DMS79 (cell line): ENCODE measurements at regions not wholly inside any gene's neighbourhood (a gene's known extent, or its start where the extent isn't known, plus 50 kb on each side); places are given as distances from the start of the nearest gene placed in this dataset.
"Not testable (repeated sequence)": the region's sequence is repeated elsewhere in the genome, so short reads cannot be mapped to it uniquely, and the experiment has no call there.

ENCODE experiments used
- DNase-seq: peaks from one replicate; lab custom pipeline; 2025; lab: John Stamatoyannopoulos, UW

DNA sequence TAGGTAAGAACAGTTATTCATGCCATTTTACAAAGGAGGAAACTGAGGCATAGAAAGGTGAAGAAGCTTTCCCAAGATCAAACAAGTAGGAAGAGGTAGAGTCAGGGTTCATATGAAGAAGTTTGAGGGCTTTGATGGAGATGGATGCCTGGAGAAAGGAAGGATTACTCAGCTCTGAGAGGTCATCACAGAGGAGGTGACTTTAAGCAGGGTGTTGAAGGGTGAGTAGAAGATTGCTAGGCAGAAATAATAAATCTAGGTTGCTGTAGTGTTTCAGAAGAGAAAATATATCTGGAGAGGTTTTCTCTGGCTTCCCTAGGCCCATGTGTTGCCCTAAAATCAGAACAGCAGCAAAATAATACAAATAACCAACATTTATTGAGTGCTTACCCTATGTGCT is 196.3 kb downstream of the PALM2AKAP2 start:
- no peak for DNase-seq

DNA sequence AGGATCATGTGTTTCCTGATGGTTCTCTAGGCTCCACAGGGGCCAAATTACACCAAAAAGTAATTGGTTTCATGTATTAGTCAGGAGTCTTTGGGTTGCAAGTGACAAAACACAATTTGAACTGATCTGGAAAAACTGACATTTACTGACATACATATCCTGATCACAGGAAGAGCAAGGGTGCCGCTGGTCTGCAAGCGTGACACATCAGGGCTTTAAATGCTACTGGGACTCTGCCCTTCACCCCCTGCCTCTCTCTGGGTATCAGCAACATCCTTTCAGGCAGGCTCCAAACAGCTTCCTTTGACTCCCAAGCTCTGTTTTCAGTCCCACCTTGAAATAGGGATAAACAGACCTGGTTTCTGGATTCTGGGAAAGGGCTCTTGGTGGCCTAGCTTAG is 197.5 kb downstream of the PALM2AKAP2 start:
- no peak for DNase-seq

DNA sequence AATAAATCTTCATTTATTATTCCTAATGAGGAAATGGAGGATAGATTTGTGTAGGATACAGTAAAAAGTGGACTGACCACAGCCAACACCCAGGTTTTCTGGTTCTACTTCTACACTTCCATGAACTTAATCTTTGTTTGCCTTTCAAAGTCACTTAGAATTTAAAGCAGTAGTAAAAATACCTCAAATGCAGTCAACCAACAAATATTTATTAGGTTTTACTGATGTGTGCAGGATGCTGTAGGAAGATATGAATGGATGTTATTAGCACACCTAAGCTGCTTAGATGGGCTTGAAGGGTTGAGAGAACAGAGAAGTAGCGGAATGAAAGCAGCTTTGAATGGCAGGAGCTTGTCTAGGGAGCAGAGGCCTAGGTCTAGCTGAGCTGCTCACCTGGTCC is 201.1 kb downstream of the PALM2AKAP2 start:
- no peak for DNase-seq

DNA sequence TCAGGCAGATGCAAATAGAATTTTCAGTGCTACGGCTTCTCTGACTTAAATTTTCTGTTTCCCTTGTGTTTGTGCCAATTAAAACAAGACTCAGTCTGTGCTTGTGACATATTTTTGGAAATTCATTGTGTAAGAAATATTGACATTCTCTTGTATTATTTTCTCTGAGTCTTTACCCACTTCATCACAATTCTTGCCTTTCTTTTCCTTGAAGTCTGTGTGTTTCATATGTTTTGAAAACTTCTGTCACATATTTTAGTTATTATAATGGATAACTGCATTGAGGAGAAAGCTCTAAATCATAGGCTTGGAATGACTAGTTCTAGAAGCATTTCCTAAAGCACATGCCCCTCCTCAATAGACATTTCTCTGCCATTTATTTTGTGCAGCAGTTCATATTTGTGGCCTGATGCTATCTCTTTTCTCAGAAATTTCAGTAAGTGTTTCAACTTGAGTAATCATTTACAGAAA is 206.6 kb downstream of the PALM2AKAP2 start:
- DNase-seq, result no peak

DNA sequence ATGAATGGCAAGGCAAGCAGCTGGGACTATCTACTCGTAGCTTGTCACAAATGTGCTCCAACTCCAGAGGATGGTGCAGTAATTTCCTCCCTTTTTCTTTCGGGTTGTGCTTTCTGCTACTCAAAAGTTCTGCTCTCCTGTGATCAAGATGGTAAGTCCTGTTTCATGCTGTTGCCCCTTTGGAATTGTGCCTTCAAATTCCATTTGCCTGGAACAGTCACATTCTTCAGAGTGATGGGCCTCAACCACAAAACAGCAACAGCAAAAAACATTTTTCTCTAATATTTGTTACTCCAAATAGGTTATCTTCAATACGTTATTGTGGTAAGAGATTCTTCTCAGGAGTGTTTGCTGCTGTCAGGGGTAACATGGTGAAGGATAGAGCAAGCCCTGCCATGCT is 209.3 kb downstream of the PALM2AKAP2 start:
- DNase-seq, result no peak

DNA sequence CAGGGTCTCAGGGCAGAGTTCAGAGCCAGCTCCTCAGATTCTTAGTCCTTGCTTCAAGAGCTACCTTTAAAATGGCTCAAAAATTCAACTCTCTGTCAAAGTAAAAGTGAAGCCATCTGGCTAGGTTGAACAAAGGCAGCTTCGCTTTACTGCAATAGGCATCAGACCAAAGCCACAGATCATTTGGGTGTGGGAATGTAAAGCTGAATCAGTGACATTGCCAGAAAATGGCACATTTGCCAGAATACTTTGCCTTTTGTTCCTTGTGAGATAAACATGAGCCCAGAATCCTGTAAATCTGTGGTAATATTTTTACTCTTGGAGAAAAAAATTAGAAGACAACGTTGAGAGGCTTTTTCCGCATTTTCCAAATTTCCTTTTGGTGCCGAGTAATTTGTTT is 210.5 kb downstream of the PALM2AKAP2 start:
- DNase-seq, result no peak

DNA sequence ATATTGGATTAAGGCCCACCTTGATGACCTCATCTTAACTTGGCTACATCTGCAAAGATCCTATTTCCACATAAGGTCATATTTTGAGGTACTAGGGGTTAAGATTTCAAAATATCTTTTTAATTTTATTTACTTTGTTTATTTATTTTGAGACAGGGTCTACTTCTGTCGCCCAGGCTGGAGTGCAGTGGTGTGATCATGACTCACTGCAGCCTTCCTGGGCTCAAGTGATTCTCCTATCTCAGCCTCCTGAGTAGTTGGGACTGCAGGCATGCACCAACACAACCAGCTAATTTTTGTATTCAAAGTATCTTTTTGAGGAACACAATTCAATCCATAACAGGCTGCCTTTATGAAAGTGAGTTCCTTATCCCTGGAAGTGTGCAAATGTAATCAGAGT is 212.3 kb downstream of the PALM2AKAP2 start:
- no peak for DNase-seq

DNA sequence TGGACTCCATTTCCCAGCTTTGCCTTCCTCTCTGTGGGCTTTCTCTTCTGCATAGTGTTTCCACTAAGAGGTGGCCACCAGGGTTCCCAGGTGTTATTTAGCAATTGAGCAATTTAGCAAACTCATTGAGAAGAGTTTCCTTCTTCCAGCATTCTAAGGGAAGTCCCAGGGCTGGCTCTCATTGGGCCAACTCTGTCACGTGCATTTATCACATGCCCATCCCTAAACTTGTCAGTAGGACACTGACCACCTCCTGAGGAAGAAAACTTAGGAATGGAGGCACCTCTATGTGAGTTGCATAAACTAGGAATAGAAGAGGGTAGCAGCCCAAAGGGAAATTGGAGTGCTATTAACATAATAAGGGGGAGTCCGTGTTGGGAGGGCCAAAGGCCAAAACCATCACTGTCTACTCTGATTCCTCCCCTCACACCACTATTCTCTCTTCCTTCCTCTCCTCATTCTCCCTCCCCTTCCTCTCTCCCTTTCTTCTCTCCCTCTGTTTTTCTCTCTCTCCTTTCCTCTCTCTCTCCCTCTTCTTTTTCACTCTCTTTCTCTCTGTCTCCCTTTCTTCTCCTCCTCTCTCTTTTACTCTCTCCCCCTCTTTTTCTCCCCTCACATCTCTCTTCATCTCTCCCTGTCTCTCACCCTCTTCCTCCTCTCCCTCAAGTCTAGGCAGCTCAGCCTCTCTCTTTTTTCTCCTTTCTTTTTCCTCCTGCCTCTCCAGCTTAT is 213.4 kb downstream of the PALM2AKAP2 start:
- DNase-seq, result no peak

DNA sequence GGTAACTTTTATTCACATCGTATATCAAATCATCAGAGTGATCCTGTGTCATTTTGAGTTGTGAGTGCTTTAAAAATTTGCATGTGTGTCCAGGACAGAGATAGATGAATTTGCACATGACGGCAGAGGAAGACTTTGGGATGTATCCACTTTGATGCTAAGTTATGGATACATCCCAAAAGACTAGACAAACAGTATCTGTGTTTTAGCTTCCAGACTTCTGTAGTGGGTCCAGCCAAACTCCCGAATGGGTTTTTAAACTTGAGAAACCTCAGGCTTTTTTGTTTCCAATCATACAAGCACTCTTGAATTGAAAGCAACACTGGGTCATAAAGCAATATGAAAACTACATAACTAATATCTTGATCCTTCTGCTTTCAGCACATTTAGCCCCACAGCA is 213.8 kb downstream of the C9orf152 start:
- no peak for DNase-seq

DNA sequence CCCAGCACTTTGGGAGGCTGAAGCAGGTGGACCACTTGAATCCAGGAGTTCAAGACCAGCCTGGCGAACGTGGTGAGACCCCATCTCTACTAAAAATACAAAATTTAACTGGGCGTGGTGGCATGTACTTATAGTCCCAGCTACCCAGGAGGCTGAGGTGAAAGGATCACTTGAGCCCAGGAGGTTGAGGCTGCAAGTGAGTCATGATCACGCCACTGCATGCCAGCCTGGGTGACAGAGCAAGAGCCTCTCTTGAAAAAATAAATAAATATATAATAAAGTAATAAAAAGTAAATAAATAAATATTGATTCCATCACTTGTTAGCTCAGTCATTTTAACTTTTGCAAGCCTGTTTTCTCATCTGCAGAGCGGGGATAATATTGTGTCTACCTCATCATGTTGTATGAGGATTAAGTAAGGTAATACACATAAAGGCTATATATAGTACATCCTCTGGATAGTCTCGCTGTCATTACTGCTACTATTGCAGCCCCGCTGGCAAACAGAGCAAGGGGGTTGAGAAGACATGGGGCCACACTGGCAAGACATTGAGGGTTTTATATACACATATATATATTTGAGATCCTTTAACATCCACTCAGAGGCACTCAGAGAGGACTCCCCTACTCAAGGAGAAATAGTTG is 210.9 kb downstream of the C9orf152 start:
- no peak for DNase-seq

DNA sequence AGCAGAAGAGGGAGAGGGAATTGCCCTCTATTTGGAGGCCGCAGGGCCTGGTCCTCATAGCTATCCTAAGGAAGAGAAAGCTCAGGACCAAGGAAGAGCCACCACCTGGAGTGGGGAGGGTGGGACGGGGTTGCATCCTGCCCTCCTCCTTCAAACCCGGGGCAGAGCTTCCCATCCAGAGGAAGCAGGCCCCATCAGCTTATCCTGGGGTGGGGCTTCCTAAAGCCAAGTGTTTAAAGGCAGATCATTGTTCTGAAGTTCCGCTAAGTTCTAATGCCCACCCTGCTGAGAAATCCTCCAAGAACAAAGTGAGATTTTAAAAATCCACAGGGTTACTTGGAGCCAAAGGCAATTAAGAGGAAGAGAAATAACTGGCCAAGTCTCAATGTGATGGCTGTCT is 210.3 kb downstream of the C9orf152 start:
- DNase-seq, result no peak

DNA sequence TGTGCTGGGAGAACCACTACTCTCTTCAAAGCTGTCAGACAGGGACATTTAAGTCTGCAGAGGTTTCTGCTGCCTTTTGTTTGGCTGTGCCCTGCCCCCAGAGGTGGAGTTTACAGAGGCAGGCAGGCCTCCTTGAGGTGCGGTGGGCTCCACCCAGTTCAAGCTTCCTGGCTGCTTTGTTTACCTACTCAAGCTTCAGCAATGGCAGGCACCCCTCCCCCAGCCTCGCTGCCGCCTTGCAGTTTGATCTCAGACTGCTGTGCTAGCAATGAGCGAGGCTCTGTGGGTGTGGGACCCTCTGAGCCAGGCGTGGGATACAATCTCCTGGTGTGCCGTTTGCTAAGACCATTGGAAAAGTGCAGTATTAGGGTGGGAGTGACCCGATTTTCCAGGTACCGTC is 202.4 kb downstream of the C9orf152 start:
- DNase-seq, result not testable (repeated sequence)

DNA sequence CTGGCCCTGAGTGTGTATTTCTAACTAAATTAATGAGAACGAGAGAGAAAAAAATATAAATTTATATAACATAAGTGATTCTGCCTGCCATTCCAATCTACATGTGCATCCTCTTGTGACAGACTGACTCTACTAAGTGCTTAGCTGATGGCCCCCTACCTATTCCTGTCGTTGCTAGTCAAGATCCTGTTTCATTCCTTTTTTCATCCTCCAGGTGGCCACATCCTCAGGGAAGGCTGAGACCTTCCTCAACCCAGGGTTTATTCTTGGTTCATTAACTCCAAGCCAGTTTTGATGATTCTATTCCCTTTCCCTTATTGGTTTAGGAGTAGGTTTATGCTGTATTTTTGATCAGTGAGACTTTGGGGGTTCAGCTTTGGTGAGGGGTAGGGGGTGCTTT is 201.3 kb downstream of the C9orf152 start:
- no peak for DNase-seq

DNA sequence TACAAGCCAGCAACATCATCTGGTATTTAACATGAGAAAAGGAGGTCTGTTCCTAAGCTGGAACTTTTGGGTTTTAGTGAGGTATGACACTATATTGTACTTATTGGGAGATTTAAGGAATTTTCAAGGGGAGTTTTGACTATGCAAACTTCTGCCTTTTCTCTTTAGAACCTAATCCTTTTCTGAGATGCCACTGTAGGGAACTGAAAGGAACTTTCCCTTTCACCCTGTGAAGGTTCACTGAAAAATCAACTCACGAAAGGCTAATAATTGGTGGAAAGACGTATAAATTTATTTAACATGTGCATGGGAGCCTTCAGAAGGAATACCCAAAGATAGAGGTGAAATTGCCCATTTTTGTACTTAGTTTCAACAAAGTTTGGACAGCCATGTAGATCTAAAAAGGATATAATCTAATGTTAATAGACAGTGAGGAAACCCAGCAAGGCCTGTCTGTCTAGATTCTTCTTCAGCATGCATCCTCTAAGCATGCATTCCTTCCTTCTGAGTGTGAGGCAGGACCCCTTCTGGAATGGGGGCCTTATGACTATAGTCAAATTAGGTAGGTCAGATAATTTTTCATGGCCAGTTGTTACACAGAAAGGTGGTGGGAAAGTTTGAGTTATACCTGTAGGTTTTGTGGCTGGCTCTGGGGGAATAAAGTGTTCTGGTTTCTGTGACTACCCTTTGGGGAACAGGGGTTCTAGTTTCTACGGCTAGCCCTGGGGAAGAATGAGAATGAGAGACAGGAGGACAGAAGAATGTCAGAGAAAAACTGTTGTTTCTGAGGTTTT is 200.3 kb downstream of the C9orf152 start:
- no peak for DNase-seq

DNA sequence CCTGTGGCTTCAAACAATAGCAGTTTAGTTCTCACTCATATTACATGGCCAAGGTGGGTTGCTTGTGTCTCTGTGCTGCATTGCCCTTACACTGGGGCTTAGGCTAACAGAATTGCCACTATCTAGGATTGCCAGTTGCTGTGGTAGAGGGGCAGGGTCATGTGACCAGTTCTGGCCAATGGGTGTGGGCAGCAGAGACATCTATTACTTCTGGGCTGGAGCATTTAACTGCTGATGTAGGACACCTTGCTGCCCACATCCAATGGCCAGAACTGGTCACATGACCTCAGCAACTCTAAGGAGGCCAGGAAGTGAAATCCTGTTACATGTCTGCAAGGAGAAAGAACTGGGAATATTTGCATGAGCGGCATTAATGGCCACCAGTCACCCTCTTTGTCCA is 199.3 kb downstream of the C9orf152 start:
- no peak for DNase-seq

DNA sequence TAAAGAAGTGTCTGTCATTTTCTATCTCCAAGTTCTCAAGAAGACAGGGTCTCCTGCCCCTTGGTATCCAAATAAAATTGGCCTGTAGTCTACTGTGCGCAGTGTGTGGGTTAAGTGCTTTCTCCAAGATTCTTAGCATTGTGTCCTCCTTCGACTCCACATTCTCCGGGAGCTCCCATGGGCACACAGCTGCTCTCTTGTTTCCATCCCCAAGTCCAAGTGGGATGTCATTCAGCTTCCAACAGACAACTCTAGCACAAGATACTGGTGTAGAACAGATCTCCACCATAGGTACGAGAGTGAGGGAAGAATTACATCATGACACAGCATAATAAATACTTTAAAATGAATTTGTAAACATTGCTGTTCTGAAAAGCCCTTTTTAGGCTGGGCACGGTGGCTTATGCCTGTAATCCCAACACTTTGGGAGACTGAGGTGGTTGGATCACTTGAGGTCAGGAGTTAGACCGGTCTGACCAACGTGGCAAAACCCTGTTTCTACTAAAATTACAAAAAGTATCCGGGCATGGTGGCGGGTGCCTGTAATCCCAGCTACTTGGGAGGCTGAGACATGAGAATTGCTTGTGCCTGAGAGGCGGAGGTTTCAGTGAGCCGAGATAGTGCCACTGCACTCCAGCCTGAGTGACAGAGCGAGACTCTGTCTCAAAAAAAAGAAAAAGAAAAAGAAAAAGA is 196.2 kb downstream of the C9orf152 start:
- no peak for DNase-seq

DNA sequence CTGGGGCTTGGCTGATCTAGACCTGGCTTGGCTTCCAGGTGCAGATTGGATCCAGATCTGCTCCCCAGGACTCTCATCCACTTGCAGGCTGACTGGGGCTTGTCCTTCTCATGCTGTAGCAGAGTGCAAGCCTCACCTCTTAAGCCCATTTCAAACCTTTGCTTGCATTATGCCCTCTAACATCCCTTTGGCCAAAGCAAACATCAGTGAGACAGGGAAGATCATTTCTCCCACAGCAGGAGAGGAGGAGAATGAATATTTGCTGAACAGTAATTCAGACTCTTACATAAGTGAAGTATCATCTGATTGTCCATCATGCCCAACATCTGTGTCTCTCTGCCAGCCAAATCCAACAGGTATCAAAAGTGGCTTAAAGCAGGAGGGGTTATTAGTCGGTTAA is 194.9 kb downstream of the C9orf152 start:
- no peak for DNase-seq

DNA sequence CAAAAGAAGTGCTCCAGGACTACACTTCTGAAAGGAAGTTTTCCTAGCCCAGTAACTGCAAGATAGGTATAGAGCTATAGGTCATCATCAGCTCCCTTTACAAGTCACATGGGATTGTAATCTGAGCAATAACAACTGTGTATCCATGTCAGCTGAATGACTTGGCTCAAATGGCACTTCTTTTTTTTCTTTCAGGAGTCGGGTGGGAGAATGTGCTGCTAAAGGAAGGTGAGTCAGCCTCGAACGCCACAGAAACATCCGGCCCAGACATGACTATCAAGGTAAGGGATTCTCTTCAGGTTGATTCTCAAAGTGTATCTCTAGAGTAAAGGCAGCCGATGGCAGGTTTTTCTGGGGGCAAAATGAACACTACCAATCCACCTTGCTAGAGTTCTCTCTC is 192.2 kb downstream of the C9orf152 start:
- DNase-seq, result no peak

DNA sequence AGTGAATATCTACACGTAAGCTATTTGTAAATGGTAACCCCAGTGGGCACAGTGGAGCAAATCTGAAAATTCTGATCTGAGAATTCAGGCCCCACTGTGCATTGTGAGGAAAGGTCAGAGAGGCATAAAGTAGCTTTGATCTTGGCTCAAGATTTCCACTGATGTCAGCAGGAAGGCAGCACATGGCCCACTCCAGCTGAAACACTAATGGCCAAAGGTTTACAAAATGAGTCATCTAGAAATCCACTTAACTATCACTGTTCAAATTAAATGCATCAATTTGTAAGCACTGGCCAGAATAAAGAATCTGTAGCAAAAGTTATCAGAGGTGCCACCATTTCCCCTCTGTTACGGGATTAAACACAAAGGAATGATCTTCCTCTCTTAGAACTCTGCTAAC is 191.6 kb downstream of the C9orf152 start:
- no peak for DNase-seq

DNA sequence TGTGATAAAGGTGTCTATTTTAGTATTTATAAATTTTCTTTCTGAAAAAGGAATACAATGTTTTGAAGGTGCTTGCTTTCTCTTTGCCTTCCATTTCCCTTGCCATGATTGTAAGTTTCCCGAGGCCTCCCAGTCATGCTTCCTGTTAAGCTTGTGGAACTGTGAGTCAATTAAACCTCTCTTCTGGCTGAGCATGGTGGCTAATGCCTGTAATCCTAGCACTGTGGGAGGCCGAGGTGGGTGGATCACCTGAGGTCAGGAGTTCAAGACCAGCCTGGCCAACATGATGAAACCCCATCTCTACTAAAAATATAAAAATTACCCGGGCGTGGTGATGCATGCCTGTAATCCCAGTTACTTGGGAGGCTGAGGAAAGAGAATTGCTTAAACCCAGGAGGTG is 187.7 kb downstream of the C9orf152 start:
- DNase-seq, result not testable (repeated sequence)

DNA sequence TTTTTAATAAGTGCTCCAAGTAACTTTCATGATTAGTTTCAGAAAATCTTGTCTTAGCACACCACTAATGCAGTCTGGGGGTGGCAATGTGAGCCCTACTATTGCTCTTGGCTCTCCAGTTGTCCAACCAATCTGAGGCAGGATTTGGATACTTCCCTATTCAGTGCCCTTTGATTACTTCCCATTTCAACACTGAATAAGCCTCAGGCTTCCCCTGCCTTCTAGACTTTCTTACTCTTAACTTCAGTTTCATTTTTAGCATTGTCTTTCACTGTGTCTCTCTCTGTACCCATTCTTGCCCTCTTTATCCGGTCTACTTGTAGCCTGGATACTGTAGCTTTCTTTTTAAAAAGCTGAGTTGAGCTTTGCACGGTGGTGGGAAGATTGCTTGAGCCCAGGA is 186.1 kb downstream of the C9orf152 start:
- DNase-seq, result no peak

DNA sequence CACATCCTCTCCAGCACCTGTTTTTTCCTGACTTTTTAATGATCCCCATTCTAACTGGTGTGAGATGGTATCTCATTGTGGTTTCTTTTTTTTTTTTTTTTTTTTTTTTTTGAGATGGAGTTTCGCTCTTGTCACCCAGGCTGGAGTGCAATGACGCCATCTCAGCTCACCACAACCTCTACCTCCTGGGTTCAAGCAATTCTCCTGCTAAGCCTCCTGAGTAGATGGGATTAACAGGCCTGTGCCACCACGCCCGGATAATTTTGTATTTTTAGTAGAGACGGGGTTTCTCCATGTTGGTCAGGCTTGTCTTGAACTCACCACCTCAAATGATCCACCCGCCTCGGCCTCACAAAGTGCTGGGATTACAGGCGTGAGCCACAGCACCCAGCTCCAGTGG is 184.7 kb downstream of the C9orf152 start:
- not testable (repeated sequence) for DNase-seq
